Progenitor cell of endocrine pancreas (in vitro differentiated cells): ENCODE measurements at regions not wholly inside any gene's neighbourhood (a gene's known extent, or its start where the extent isn't known, plus 50 kb on each side); places are given as distances from the start of the nearest gene placed in this dataset.

Experiments used
- DNase-seq: peaks from one replicate; pipeline ENCODE4 v3.0.0; 2021; ENCODE audit warnings: low spot score; ENCODE audit not compliant: unreplicated experiment
- H3K27ac Mint-ChIP-seq: 2 replicates; pipeline ENCODE4 v1.8.0; 2021; ENCODE audit warnings: mild to moderate bottlenecking, moderate library complexity, mixed read lengths
- H3K27me3 Mint-ChIP-seq: 2 replicates; pipeline ENCODE4 v1.8.0; 2021; ENCODE audit warnings: mixed read lengths
- H3K36me3 Mint-ChIP-seq: 2 replicates; pipeline ENCODE4 v1.8.0; 2022; ENCODE audit warnings: mixed read lengths; ENCODE audit not compliant: insufficient read depth
- H3K4me1 Mint-ChIP-seq: 2 replicates; pipeline ENCODE4 v1.8.0; 2021; ENCODE audit warnings: low read depth, mixed read lengths
- H3K4me3 Mint-ChIP-seq: 2 replicates; pipeline ENCODE4 v1.8.0; 2021; ENCODE audit warnings: low read depth, mild to moderate bottlenecking, moderate library complexity, mixed read lengths
- H3K9me3 Mint-ChIP-seq: 2 replicates; pipeline ENCODE4 v1.8.0; 2021; ENCODE audit warnings: low read depth, mixed read lengths
- TF ChIP-seq, protein P1 (sequence below): fragments of 200-600 bp; sonication (generic); IDR thresholded peaks from one replicate; pipeline ENCODE4 v1.5.0; 2021; ENCODE audit warnings: antibody characterized with exemption, mild to moderate bottlenecking; ENCODE audit not compliant: unreplicated experiment

GRCh38 chr11:87421422-87421821 lies 383.7 kb downstream of the TMEM135 start:
- no peak overlapping the region for H3K4me3 Mint-ChIP-seq
- no peaks in the 10 kb centered on the region for H3K27me3 Mint-ChIP-seq
- DNase-seq = peak; percentile 35
- no peaks in the 10 kb centered on the region for H3K9me3 Mint-ChIP-seq
- no peaks in the 10 kb centered on the region for H3K4me1 Mint-ChIP-seq
- H3K27ac Mint-ChIP-seq = no peak overlapping the region
- H3K36me3 Mint-ChIP-seq = no peaks in the 10 kb centered on the region
- TF ChIP-seq, protein P1, sequence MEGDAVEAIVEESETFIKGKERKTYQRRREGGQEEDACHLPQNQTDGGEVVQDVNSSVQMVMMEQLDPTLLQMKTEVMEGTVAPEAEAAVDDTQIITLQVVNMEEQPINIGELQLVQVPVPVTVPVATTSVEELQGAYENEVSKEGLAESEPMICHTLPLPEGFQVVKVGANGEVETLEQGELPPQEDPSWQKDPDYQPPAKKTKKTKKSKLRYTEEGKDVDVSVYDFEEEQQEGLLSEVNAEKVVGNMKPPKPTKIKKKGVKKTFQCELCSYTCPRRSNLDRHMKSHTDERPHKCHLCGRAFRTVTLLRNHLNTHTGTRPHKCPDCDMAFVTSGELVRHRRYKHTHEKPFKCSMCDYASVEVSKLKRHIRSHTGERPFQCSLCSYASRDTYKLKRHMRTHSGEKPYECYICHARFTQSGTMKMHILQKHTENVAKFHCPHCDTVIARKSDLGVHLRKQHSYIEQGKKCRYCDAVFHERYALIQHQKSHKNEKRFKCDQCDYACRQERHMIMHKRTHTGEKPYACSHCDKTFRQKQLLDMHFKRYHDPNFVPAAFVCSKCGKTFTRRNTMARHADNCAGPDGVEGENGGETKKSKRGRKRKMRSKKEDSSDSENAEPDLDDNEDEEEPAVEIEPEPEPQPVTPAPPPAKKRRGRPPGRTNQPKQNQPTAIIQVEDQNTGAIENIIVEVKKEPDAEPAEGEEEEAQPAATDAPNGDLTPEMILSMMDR = peak; percentile 82

DNA sequence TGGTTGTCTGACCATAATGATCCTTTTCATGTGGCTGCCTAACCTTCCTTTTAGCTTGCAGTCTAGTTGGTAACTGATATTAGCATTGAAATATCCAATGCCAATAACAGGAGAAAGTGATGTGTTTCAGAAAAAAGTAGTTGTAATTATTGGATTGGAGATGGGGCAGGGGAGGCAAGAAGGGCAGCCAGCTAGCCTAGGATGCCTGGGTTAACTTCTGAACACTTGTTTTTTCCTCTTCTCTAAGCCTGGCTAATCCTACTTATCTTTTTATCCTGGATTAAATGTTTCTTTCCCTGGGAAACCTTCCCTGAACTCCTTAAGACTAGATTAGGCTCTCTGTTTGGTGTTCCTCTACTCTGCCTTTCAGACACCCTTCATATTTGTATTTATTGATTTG lies 380.2 kb downstream of the TMEM135 start:
- TF ChIP-seq, protein P1 = no peak
- no peaks in the 10 kb centered on the region for H3K4me1 Mint-ChIP-seq
- no peaks in the 10 kb centered on the region for H3K27me3 Mint-ChIP-seq
- no peak overlapping the region for H3K4me3 Mint-ChIP-seq
- H3K36me3 Mint-ChIP-seq = no peaks in the 10 kb centered on the region
- no peak overlapping the region for H3K27ac Mint-ChIP-seq
- DNase-seq = no peak
- peaks cover 12% of the 10 kb centered on the region for H3K9me3 Mint-ChIP-seq

GRCh38 chr11:87405843-87406242 lies 368.1 kb downstream of the TMEM135 start:
- Mint-ChIP-seq H3K27ac (no peak overlapping the region), H3K4me1 (no peaks in the 10 kb centered on the region), H3K9me3 (no peaks in the 10 kb centered on the region), H3K27me3 (no peaks in the 10 kb centered on the region), H3K36me3 (no peaks in the 10 kb centered on the region), H3K4me3 (no peak overlapping the region)
- TF ChIP-seq, protein P1 = no peak
- no peak for DNase-seq

DNA sequence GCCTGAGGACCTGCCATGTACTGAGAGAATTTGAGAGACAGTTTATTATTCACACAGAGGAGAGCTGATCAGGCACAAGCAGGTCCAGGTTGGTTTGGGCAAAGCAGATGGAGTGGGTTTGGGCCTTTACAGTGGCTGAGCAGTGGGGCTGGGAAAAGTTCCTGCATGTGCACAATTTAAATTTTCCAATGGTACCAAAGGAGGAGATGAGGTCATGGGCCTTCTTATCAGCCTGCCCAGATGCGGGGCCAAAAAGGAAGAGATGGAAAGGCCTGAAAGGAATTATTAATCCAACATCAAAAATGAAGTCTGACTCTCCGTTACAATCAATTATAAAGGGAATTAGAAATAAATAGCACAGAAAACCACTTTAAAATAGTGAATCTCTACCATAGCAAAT lies 367.6 kb downstream of the TMEM135 start:
- H3K4me1 Mint-ChIP-seq = no peaks in the 10 kb centered on the region

GRCh38 chr11:87401653-87402052 lies 363.9 kb downstream of the TMEM135 start:
- no peak overlapping the region for H3K4me3 Mint-ChIP-seq
- no peaks in the 10 kb centered on the region for H3K36me3 Mint-ChIP-seq
- no peak for DNase-seq
- TF ChIP-seq, protein P1 = no peak
- H3K27me3 Mint-ChIP-seq = no peaks in the 10 kb centered on the region
- H3K4me1 Mint-ChIP-seq = no peaks in the 10 kb centered on the region
- H3K27ac Mint-ChIP-seq = no peak overlapping the region
- no peaks in the 10 kb centered on the region for H3K9me3 Mint-ChIP-seq

More for the DNA sequence above, 367.6 kb downstream of the TMEM135 start:
- Mint-ChIP-seq H3K36me3 (no peaks in the 10 kb centered on the region), H3K9me3 (no peaks in the 10 kb centered on the region), H3K27me3 (no peaks in the 10 kb centered on the region), H3K27ac (no peak overlapping the region), H3K4me3 (no peak overlapping the region)
- DNase-seq = no peak
- TF ChIP-seq, protein P1 = no peak
